HG02571 (cell line): ENCODE measurements at regions not wholly inside any gene's neighbourhood (a gene's known extent, or its start where the extent isn't known, plus 50 kb on each side); places are given as distances from the start of the nearest gene placed in this dataset.

Source experiments
- ATAC-seq: cut with Tn5 transposase; IDR thresholded peaks from one replicate; pipeline ENCODE4 v1.9.1; 2021; ENCODE audit warnings: mild to moderate bottlenecking, moderate library complexity; ENCODE audit not compliant: unreplicated experiment

- no peak for ATAC-seq
Measured at GRCh38 chr10:124288486-124288885, 130.2 kb downstream of the OAT start.

GRCh38 chr10:124287791-124288190, 130.9 kb downstream of the OAT start:
- no peak for ATAC-seq

GRCh38 chr10:124287071-124287685, 131.5 kb downstream of the OAT start:
- no peak for ATAC-seq

GRCh38 chr10:124286621-124287020, 132.1 kb downstream of the OAT start:
- no peak for ATAC-seq

DNA sequence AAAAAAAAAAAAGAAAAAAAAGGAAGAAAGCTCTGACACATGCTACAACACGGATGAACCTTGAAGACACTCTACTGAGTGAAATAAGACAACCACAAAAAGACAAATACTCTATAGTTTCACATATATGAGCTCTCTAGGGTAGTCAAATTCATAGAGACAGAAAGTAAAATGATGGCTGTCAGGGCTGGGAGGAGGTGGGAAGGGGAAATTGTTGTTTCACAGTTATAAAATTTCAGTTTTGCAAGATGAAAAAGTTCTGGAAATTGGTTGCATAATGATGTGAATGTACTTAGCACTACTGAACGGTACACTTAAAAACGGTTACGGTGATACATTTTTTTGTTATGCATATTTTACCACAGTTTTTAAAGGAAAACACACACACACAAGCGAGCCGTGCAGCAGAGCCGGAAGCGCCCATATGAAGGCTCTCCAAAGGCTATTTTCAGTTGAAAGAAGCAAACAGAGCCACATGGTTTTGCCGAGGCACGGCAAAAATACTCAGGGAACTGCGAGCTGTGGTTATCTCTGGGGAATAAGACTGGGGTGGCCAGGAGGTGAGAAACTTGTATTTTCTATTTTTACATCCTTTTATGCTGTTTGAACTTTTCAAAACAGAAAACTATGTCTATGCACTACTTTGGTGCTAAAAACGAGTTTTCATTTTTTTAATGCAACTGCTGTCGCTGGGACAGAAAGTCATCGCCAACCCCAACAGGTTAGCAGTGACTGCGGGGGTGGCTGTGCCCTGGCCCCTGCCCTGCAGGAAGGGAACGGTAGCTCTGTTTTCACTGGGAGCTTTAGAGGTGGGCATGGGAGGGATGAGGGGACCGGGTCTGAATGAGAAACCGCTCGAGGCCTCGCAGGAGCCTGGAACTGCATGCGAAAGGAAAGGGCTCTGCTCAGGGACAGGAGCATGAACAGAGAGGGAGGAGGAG, 132.9 kb downstream of the OAT start:
- peak; percentile 62 for ATAC-seq

- no peak for ATAC-seq
Measured at GRCh38 chr10:124283949-124284250, 134.8 kb downstream of the OAT start.

GRCh38 chr10:124283215-124283948, 135.3 kb downstream of the OAT start:
- no peak for ATAC-seq

GRCh38 chr10:124282326-124282725, 136.4 kb downstream of the OAT start:
- no peak for ATAC-seq

DNA sequence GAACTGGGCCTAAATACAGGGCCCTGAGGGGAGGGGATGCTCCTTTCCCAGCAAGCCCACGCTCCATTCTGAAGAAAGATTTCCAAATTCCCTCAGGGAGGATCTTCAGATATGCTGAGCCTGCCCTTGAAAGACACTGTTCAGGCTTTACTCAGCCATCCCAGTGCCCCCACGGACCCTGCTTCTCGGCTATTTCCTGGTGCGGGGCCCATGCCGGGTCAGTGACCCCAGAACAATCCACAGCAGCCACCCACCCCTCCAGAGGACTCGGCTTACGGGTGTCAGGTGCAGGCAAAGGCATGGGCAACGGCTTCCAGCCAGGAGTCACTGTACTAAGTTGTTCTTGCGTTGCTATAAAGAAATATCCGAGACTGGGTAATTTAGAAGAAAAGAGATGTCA, 137.1 kb downstream of the OAT start:
- no peak for ATAC-seq

DNA sequence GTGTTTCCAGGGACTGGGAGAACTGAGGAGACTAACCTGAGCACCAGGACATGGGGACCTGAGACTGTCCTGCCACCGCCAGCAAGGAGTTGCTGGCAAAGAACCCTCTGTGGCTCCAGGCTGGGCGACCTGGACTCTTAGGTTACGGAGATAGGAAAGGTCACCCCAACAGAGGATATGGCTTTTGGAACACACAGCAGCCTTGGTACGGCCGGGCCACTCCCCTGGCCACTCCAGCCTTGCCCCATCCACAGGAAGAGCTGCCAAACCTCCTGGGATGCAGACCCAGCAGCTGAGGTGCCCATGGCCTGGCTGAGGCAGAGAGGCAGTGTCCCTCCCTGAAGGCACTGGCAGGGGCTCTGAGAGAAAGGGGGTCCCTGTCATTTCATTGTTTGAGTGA, 137.8 kb downstream of the OAT start:
- ATAC-seq, result no peak

DNA sequence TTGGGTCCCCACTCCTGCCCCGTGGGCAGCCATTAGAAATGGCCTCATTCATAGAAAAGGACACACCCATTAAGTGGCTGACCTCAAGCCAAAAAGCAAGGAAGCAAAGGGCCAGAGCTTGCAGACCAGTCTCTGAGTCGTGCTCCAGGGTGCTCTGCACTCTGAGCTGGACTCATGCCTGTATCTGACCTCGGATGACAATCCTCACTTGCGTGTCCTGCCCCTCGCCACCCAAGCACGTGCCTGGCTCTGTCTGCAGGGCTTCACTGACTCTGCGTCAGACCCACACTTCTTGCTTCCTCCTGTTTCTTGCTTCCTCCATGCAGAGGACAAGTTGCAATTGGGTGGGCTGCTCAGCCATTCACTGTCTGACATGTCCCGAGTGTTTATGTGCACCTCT, 138.8 kb downstream of the OAT start:
- no peak for ATAC-seq

DNA sequence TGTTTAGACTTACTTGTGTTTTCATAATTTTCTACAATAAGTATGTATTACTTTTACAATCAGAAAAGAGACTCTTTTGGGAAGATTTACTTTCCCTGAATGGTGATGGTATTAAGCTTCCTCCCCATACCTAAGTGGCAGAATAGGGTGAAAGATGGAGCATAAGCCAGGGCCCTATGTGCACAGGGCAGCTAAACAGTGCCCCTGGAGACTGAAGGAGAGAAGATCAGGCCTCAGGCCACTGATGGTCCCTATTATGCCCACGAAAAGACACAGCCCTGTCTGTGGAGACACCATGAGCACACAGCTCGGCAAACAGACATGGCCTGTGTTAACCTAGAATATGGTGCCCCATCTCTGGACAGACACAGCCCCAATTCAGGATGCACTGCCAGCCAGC, 139.4 kb downstream of the OAT start:
- no peak for ATAC-seq

GRCh38 chr10:124278356-124278755, 140.4 kb downstream of the OAT start:
- no peak for ATAC-seq

- ATAC-seq, result no peak
Measured at GRCh38 chr10:124273141-124273540, 145.6 kb downstream of the OAT start.

DNA sequence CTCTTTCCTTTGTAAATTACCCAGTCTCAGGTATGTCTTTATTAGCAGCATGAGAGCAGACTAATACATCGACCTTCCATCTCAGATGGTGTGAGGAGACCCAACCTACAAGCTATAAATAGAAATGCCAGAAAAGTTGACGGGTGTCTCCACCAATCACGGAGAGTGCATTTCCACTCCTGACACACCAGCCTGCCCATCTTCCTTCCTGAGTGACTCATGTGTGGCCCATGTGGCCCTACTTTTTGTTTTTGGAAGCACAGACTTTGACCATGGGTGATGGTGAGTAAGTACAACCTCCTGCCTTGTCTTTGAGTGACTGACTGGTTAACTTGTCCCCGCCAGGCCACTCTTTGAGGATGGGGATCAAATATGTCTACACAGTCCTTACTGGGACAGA, 147.0 kb downstream of the OAT start:
- no peak for ATAC-seq

DNA sequence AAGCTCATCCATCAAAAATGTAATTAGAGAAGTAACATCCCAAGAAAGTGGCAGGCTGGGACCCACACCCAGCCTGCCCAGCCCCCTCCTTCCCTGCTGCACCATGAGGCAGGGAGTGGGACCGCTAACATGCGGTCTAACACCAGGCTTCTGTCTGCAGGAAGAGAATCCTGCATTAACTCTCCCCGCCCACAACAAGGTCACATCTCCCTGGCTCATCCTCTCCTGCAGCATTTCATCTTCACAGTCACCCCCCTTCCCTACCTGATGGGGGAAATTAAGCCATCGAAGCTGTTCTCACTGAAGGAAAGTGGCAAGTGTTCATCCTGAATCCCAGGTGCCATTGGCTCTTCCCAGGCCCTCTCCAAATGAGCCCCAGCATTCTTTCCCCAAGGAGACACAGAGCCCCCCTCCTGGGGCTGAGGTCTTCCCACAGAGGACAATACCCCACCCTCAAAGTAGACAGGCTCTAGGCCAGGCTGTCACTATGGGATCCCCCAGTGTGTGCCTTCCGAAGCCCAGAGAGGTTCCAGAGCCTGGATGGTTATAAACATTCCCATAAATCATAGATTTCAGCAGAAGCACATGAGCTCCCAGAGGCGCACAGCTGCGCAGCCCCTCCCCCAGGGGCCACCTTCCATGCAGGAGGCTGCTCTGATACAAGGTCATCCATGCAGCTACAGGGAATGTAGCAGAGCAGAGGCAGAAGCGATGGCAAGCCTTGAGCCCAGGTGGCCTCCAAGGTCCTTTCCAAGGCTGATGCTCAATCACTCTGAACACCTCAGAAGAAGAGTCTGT, 148.0 kb downstream of the OAT start:
- ATAC-seq, result no peak

DNA sequence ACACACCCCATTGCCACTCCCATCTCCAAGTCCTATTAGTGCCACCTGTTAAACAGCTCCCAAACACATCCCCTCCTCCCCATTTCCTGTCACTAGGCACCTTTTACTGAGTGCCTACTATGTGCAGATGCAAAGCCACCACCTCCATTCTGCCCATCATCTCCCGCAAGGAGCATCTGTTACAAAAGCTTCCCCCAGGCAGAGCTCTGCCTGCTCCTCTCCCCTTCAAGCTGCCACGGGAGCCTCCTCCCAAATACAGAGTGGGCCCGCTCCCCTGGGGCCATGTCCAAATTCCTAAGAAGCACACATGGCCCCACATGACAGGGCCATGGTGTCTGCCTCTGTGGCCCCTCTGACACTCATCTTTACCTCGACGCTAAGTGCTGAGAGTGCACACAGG, 149.7 kb downstream of the OAT start:
- no peak for ATAC-seq

- no peak for ATAC-seq
Measured at GRCh38 chr10:124267911-124268549, 150.7 kb downstream of the OAT start.

- no peak for ATAC-seq
Measured at GRCh38 chr10:124267231-124267885, 151.4 kb downstream of the OAT start.
